ENCODE measurements at regions not wholly inside any gene's neighbourhood (a gene's known extent, or its start where the extent isn't known, plus 50 kb on each side); places are given as distances from the start of the nearest gene placed in this dataset.

DNA sequence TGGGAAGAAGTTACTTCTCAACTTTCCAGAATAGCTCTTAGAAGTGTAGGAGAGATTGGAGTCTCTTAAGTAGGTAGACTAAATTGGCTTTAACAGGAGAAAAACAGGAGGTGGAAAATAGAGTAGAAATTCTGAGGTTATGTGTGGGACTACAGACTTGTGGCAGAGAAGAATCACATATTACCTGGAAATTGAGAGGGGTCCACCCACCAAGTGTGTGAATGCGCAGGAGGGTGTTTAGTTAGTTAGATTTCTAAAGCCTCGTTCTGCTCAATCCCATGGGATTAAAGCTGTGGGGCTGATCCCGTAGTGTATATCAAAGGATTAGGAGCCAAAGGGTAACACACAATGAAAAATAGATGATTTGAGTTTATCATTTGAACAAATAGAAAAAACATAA lies 319.1 kb downstream of the TRIB2 start:
- H3K4me3 Mint-ChIP-seq, result no peak overlapping the region

DNA sequence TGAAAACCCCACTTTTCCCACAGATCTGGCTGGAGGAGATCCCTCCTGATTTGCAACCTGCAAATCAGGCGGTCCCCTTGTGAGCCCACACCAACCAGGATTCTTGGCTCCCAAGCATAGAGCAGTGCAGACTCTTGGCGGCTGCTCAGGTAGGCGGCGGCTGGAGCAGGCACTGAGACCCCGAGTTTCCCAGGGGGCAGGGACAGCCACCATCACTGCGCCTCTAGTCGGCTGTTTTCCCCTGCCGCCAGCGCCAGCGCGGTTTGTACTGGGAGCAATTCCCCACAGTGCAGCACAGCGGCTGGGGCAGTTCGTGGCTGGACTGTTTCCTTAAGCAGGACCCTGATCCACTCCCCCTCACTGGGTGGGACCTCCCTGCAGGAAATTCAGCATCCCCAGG lies 323.3 kb downstream of the TRIB2 start:
- Mint-ChIP-seq H3K27me3 (ENCODE audit: low read depth) (no peaks in the 10 kb centered on the region; the same call in 1 of the 2 replicates), H3K9me3 (peaks cover 12% of the 10 kb centered on the region), H3K4me3 (no peak overlapping the region), H3K27ac (no peak overlapping the region), H3K4me1 (no peaks in the 10 kb centered on the region), H3K36me3 (no peaks in the 10 kb centered on the region; the same call in 1 of the 2 replicates)
- ATAC-seq (peak; percentile 41; the same call in 1 of the 2 replicates), DNase-seq (ENCODE audit: low spot score) (no peak)
- ChIA-PET CTCF (no interaction called here), POLR2A (no interaction called here)
- TF ChIP-seq CREM (CRISPR knock-in tag; IDR thresholded peaks at IDR 0.05) (no peak), RELA (CRISPR knock-in tag; IDR thresholded peaks at IDR 0.05; ENCODE audit: borderline replicate concordance) (no peak), PRRX2 (CRISPR knock-in tag; IDR thresholded peaks at IDR 0.05) (no peak)
- TF ChIP-seq, protein P1, sequence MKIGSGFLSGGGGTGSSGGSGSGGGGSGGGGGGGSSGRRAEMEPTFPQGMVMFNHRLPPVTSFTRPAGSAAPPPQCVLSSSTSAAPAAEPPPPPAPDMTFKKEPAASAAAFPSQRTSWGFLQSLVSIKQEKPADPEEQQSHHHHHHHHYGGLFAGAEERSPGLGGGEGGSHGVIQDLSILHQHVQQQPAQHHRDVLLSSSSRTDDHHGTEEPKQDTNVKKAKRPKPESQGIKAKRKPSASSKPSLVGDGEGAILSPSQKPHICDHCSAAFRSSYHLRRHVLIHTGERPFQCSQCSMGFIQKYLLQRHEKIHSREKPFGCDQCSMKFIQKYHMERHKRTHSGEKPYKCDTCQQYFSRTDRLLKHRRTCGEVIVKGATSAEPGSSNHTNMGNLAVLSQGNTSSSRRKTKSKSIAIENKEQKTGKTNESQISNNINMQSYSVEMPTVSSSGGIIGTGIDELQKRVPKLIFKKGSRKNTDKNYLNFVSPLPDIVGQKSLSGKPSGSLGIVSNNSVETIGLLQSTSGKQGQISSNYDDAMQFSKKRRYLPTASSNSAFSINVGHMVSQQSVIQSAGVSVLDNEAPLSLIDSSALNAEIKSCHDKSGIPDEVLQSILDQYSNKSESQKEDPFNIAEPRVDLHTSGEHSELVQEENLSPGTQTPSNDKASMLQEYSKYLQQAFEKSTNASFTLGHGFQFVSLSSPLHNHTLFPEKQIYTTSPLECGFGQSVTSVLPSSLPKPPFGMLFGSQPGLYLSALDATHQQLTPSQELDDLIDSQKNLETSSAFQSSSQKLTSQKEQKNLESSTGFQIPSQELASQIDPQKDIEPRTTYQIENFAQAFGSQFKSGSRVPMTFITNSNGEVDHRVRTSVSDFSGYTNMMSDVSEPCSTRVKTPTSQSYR (CRISPR knock-in tag; IDR thresholded peaks at IDR 0.05), result no peak
- TF ChIP-seq, protein P2, sequence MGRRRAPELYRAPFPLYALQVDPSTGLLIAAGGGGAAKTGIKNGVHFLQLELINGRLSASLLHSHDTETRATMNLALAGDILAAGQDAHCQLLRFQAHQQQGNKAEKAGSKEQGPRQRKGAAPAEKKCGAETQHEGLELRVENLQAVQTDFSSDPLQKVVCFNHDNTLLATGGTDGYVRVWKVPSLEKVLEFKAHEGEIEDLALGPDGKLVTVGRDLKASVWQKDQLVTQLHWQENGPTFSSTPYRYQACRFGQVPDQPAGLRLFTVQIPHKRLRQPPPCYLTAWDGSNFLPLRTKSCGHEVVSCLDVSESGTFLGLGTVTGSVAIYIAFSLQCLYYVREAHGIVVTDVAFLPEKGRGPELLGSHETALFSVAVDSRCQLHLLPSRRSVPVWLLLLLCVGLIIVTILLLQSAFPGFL (CRISPR knock-in tag; IDR thresholded peaks at IDR 0.05; ENCODE audit: borderline replicate concordance), result no peak
- TF ChIP-seq, protein P3, sequence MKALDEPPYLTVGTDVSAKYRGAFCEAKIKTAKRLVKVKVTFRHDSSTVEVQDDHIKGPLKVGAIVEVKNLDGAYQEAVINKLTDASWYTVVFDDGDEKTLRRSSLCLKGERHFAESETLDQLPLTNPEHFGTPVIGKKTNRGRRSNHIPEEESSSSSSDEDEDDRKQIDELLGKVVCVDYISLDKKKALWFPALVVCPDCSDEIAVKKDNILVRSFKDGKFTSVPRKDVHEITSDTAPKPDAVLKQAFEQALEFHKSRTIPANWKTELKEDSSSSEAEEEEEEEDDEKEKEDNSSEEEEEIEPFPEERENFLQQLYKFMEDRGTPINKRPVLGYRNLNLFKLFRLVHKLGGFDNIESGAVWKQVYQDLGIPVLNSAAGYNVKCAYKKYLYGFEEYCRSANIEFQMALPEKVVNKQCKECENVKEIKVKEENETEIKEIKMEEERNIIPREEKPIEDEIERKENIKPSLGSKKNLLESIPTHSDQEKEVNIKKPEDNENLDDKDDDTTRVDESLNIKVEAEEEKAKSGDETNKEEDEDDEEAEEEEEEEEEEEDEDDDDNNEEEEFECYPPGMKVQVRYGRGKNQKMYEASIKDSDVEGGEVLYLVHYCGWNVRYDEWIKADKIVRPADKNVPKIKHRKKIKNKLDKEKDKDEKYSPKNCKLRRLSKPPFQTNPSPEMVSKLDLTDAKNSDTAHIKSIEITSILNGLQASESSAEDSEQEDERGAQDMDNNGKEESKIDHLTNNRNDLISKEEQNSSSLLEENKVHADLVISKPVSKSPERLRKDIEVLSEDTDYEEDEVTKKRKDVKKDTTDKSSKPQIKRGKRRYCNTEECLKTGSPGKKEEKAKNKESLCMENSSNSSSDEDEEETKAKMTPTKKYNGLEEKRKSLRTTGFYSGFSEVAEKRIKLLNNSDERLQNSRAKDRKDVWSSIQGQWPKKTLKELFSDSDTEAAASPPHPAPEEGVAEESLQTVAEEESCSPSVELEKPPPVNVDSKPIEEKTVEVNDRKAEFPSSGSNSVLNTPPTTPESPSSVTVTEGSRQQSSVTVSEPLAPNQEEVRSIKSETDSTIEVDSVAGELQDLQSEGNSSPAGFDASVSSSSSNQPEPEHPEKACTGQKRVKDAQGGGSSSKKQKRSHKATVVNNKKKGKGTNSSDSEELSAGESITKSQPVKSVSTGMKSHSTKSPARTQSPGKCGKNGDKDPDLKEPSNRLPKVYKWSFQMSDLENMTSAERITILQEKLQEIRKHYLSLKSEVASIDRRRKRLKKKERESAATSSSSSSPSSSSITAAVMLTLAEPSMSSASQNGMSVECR (CRISPR knock-in tag; IDR thresholded peaks at IDR 0.05; ENCODE audit: borderline replicate concordance), result no peak

More for the DNA sequence above, 319.1 kb downstream of the TRIB2 start:
- Mint-ChIP-seq H3K27me3 (ENCODE audit: low read depth) (no peaks in the 10 kb centered on the region; the same call in 1 of the 2 replicates), H3K9me3 (peaks cover 4% of the 10 kb centered on the region), H3K36me3 (no peaks in the 10 kb centered on the region), H3K4me1 (no peaks in the 10 kb centered on the region), H3K27ac (no peak overlapping the region)
- ChIA-PET CTCF (interaction anchor here (1.2 kb wide), 1 partner anchor 29 kb away, joined by 3 read pairs; no protein-coding TSS in a partner anchor), POLR2A (no interaction called here)
- DNase-seq (ENCODE audit: low spot score) (no peak), ATAC-seq (no peak)
- TF ChIP-seq RELA (CRISPR knock-in tag; IDR thresholded peaks at IDR 0.05; ENCODE audit: borderline replicate concordance) (no peak), MYBL2 (CRISPR knock-in tag; IDR thresholded peaks at IDR 0.05) (no peak), ZNF423 (CRISPR knock-in tag; IDR thresholded peaks at IDR 0.05) (no peak), ATF1 (CRISPR knock-in tag; IDR thresholded peaks at IDR 0.05) (no peak), TEAD1 (CRISPR knock-in tag; IDR thresholded peaks at IDR 0.05) (no peak), ZNF219 (CRISPR knock-in tag; IDR thresholded peaks at IDR 0.05; ENCODE audit: borderline replicate concordance) (no peak), NR2C2 (CRISPR knock-in tag; IDR thresholded peaks at IDR 0.05) (no peak), EMX1 (CRISPR knock-in tag; IDR thresholded peaks at IDR 0.05) (no peak)

DNA sequence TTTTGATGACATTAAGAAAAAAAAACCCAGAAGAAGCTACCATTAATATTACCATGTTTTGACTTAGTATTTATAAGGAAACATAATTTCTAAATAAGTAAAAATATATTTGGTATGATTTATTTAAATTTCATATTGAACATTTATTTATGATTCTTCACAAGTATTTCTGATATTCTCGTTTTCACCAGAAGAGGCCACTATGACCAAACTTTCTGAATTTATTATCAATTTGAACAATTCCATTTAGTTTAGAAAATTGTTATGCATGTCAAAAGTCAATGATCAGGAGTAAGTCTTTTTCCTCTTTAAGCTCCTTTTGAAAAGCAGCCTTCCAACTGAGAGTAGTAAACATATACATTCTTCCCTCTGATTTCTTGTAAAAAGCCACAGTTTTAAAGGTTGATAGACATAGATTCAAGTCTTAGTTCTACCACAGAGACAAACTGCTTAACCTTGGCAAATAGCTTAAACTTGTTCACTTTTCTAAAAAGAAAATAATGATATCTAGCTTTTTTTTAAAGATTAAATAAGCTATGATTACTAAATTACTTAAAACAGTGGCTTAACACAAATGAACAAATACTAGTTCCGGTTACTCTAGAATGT lies 329.9 kb downstream of the TRIB2 start:
- ChIA-PET CTCF (no interaction called here), POLR2A (no interaction called here)
- no peak overlapping the region for H3K4me3 Mint-ChIP-seq
- H3K36me3 Mint-ChIP-seq, result no peaks in the 10 kb centered on the region
- H3K4me1 Mint-ChIP-seq, result no peaks in the 10 kb centered on the region
- no peak for DNase-seq (ENCODE audit: low spot score)
- no peaks in the 10 kb centered on the region; the same call in 1 of the 2 replicates for H3K9me3 Mint-ChIP-seq
- no peak overlapping the region for H3K27ac Mint-ChIP-seq
- ATAC-seq, result no peak
- TF ChIP-seq RELA (CRISPR knock-in tag; IDR thresholded peaks at IDR 0.05; ENCODE audit: borderline replicate concordance) (no peak), ZNF263 (CRISPR knock-in tag; IDR thresholded peaks at IDR 0.05; ENCODE audit: low read depth) (no peak), CBFB (CRISPR knock-in tag; IDR thresholded peaks at IDR 0.05; ENCODE audit: low read depth) (no peak), ELF4 (CRISPR knock-in tag; IDR thresholded peaks at IDR 0.05; ENCODE audit: low read depth) (no peak)
- TF ChIP-seq, protein P4, sequence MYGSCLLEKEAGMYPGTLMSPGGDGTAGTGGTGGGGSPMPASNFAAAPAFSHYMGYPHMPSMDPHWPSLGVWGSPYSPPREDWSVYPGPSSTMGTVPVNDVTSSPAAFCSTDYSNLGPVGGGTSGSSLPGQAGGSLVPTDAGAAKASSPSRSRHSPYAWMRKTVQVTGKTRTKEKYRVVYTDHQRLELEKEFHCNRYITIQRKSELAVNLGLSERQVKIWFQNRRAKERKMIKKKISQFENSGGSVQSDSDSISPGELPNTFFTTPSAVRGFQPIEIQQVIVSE (CRISPR knock-in tag; IDR thresholded peaks at IDR 0.05; ENCODE audit: borderline replicate concordance), result no peak
- TF ChIP-seq, protein P5, sequence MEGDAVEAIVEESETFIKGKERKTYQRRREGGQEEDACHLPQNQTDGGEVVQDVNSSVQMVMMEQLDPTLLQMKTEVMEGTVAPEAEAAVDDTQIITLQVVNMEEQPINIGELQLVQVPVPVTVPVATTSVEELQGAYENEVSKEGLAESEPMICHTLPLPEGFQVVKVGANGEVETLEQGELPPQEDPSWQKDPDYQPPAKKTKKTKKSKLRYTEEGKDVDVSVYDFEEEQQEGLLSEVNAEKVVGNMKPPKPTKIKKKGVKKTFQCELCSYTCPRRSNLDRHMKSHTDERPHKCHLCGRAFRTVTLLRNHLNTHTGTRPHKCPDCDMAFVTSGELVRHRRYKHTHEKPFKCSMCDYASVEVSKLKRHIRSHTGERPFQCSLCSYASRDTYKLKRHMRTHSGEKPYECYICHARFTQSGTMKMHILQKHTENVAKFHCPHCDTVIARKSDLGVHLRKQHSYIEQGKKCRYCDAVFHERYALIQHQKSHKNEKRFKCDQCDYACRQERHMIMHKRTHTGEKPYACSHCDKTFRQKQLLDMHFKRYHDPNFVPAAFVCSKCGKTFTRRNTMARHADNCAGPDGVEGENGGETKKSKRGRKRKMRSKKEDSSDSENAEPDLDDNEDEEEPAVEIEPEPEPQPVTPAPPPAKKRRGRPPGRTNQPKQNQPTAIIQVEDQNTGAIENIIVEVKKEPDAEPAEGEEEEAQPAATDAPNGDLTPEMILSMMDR (IDR thresholded peaks at IDR 0.05), result 0 out of 2 replicates have a peak, but pooled peaks have one; percentile 8
- no peaks in the 10 kb centered on the region for H3K27me3 Mint-ChIP-seq (ENCODE audit: low read depth)

Measured in WTC11 (cell line).